Type B pancreatic cell (in vitro differentiated cells): ENCODE measurements at regions not wholly inside any gene's neighbourhood (a gene's known extent, or its start where the extent isn't known, plus 50 kb on each side); places are given as distances from the start of the nearest gene placed in this dataset.
A peak's percentile ranks its signal among the peaks of the same experiment; 100 is the strongest.

Experiments
- DNase-seq: peaks from one replicate; pipeline ENCODE4 v3.0.0; 2021; ENCODE audit warnings: mixed read lengths; ENCODE audit not compliant: unreplicated experiment; ENCODE audit errors: extremely low spot score
- H3K27ac Mint-ChIP-seq: 2 replicates; pipeline ENCODE4 v1.8.0; 2021; ENCODE audit warnings: mild to moderate bottlenecking, mixed read lengths
- H3K27me3 Mint-ChIP-seq: 2 replicates; pipeline ENCODE4 v1.8.0; 2021; ENCODE audit warnings: mixed read lengths
- H3K36me3 Mint-ChIP-seq: 2 replicates; pipeline ENCODE4 v1.8.0; 2021; ENCODE audit warnings: mixed read lengths
- H3K4me1 Mint-ChIP-seq: one replicate; pipeline ENCODE4 v1.8.0; 2021; ENCODE audit warnings: mixed read lengths; ENCODE audit not compliant: unreplicated experiment
- H3K4me3 Mint-ChIP-seq: 2 replicates; pipeline ENCODE4 v1.8.0; 2021; ENCODE audit warnings: mild to moderate bottlenecking, mixed read lengths
- H3K9me3 Mint-ChIP-seq: 2 replicates; pipeline ENCODE4 v1.8.0; 2021; ENCODE audit warnings: mixed read lengths
- CTCF ChIP-seq: fragments of 200-600 bp; sonication (generic); conservative IDR thresholded peaks from 2 replicates; pipeline ENCODE4 v1.5.0; 2021; ENCODE audit warnings: antibody characterized with exemption, mild to moderate bottlenecking

- H3K4me1 Mint-ChIP-seq: peaks cover 12% of the 10 kb centered on the region
- TF ChIP-seq CTCF: no peak
- no peak for DNase-seq
- no peaks in the 10 kb centered on the region for H3K36me3 Mint-ChIP-seq
- no peaks in the 10 kb centered on the region for H3K9me3 Mint-ChIP-seq
- H3K27ac Mint-ChIP-seq: no peak overlapping the region
- no peaks in the 10 kb centered on the region for H3K27me3 Mint-ChIP-seq
- no peak overlapping the region for H3K4me3 Mint-ChIP-seq
Observed at GRCh38 chr11:128046213-128046612, 541.1 kb downstream of the ETS1 start.

DNA sequence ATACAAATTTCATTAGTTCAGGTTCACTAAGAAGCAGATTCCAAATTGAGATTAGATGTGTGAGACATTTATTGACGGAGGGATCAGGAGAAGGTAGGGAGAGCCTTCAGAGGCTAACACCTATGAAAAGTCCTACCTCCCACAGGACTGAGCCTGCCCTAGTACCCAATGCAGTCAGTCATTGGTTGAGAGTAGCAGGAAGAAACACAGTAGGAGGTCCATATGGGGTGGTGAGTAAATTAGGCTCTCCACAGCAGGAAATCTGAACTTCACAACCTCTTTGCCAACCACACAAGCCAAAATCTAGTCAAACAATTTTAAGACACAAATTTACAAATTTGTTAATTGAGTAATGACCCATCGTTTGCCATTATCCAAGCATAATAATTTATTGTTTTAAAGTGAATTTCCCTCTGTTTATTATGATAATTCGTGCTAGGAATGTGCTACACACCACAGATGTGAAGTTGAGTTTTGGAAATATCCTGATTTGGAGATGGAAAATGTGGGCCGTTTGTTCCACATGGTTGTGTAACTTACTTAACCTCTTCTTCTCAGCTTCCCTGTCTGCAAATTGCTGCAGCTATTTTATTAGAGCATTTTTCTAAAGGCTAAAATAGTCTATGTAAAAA lies 542.1 kb downstream of the ETS1 start:
- TF ChIP-seq CTCF: no peak
- Mint-ChIP-seq H3K27ac (no peak overlapping the region), H3K4me3 (no peak overlapping the region), H3K4me1 (peaks cover 8% of the 10 kb centered on the region), H3K9me3 (no peaks in the 10 kb centered on the region), H3K27me3 (no peaks in the 10 kb centered on the region), H3K36me3 (no peaks in the 10 kb centered on the region)
- DNase-seq: no peak

DNA sequence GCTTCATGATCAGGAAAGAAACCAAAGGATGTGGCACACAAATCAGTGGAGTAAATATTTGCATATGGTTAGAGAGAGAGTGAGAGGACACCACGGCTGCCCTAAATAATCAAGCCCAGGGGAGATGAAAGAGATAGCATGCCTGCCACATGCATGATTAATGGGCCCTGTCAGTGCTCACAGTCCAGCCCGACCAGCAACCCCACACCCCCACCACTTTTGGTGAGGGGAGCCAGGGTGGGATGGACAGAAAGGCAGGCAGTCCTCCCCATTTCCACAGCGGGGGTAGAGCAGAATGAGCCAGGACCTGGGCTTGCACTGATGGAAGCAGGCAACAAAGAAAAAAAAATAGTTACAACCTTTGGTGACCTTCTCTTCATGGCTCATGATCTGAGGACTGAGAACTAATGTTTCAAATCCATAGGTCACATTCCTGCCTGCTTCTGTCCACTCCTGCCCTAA lies 545.0 kb downstream of the ETS1 start:
- H3K9me3 Mint-ChIP-seq: no peaks in the 10 kb centered on the region

GRCh38 chr11:128040603-128041002 lies 546.8 kb downstream of the ETS1 start:
- no peak for DNase-seq
- no peak for TF ChIP-seq CTCF
- H3K27ac Mint-ChIP-seq: no peak overlapping the region
- H3K36me3 Mint-ChIP-seq: no peaks in the 10 kb centered on the region
- H3K4me1 Mint-ChIP-seq: peaks cover 8% of the 10 kb centered on the region
- no peaks in the 10 kb centered on the region for H3K9me3 Mint-ChIP-seq
- no peaks in the 10 kb centered on the region for H3K27me3 Mint-ChIP-seq
- H3K4me3 Mint-ChIP-seq: no peak overlapping the region

More for the DNA sequence above, 545.0 kb downstream of the ETS1 start:
- H3K36me3 Mint-ChIP-seq: no peaks in the 10 kb centered on the region
- H3K27me3 Mint-ChIP-seq: no peaks in the 10 kb centered on the region
- H3K4me1 Mint-ChIP-seq: peaks cover 8% of the 10 kb centered on the region
- H3K4me3 Mint-ChIP-seq: no peak overlapping the region
- no peak for TF ChIP-seq CTCF
- DNase-seq: no peak
- no peak overlapping the region for H3K27ac Mint-ChIP-seq

GRCh38 chr11:128039140-128040021 lies 548.0 kb downstream of the ETS1 start:
- DNase-seq: no peak
- no peak overlapping the region for H3K4me3 Mint-ChIP-seq
- peak; percentile 39 for TF ChIP-seq CTCF
- H3K9me3 Mint-ChIP-seq: no peaks in the 10 kb centered on the region
- H3K27me3 Mint-ChIP-seq: no peaks in the 10 kb centered on the region
- no peaks in the 10 kb centered on the region for H3K36me3 Mint-ChIP-seq
- peaks cover 8% of the 10 kb centered on the region for H3K4me1 Mint-ChIP-seq
- H3K27ac Mint-ChIP-seq: no peak overlapping the region
